Mesenchymal stem cell (in vitro differentiated cells and primary cell): ENCODE measurements at regions not wholly inside any gene's neighbourhood (a gene's known extent, or its start where the extent isn't known, plus 50 kb on each side); places are given as distances from the start of the nearest gene placed in this dataset.

Experiments
- DNase-seq: peaks from one replicate; pipeline ENCODE4 v3.0.0-alpha.2; 2013
- H2AFZ ChIP-seq: one replicate; pipeline ENCODE4 v1.6.1; 2013; ENCODE audit warnings: low read depth, mild to moderate bottlenecking, control low read depth, inconsistent platforms, low read length, moderate library complexity
- H2AK5ac ChIP-seq: 2 replicates; pipeline ENCODE4 v1.6.1; 2013; ENCODE audit warnings: low read length, moderate library complexity, mild to moderate bottlenecking, inconsistent platforms; ENCODE audit not compliant: severe bottlenecking
- H2BK120ac ChIP-seq: one replicate; pipeline ENCODE4 v1.6.1; 2013; ENCODE audit warnings: low read depth, mild to moderate bottlenecking, inconsistent platforms, low read length, moderate library complexity
- H2BK12ac ChIP-seq, 2 experiments: one replicate each; pipeline ENCODE4 v1.6.1; 2013; ENCODE audit warnings: inconsistent platforms in 2 of 2, low read length in 2 of 2, mild to moderate bottlenecking in 2 of 2, moderate library complexity in 2 of 2, control low read depth in 1 of 2
- H2BK15ac ChIP-seq: one replicate; pipeline ENCODE4 v1.6.1; 2013; ENCODE audit warnings: mild to moderate bottlenecking, low read depth, inconsistent platforms; ENCODE audit not compliant: poor library complexity, severe bottlenecking
- H2BK5ac ChIP-seq: 2 replicates; pipeline ENCODE4 v1.6.1; 2013; ENCODE audit warnings: low read depth, mild to moderate bottlenecking, low read length, control low read depth, inconsistent platforms; ENCODE audit not compliant: poor library complexity, severe bottlenecking
- H3K14ac ChIP-seq, 2 experiments: one replicate each; pipeline ENCODE4 v1.6.1; 2013; ENCODE audit warnings: inconsistent platforms in 2 of 2, low read length in 2 of 2, control low read depth in 1 of 2, mild to moderate bottlenecking in 1 of 2, moderate library complexity in 1 of 2
- H3K18ac ChIP-seq, 2 experiments: one replicate each; pipeline ENCODE4 v1.6.1; 2013; ENCODE audit warnings: inconsistent platforms in 2 of 2, low read length in 2 of 2, control low read depth in 1 of 2, low read depth in 1 of 2, mild to moderate bottlenecking in 1 of 2
- H3K23ac ChIP-seq, 2 experiments: one replicate each; pipeline ENCODE4 v1.6.1; 2013; ENCODE audit warnings: inconsistent platforms in 2 of 2, low read length in 2 of 2, mild to moderate bottlenecking in 2 of 2, moderate library complexity in 2 of 2, control low read depth in 1 of 2
- H3K27ac ChIP-seq: 2 replicates; pipeline ENCODE4 v1.5.1; 2013; ENCODE audit warnings: mild to moderate bottlenecking, moderate library complexity, low read length, control low read depth, inconsistent platforms; ENCODE audit not compliant: poor library complexity, severe bottlenecking
- H3K27me3 ChIP-seq, 2 experiments: 2 replicates each; pipeline versions ENCODE4 v1.6.1 to v1.7.0; 2013; ENCODE audit warnings: low read length in 2 of 2, mild to moderate bottlenecking in 2 of 2, moderate library complexity in 2 of 2, control low read depth in 1 of 2, inconsistent platforms in 1 of 2; ENCODE audit not compliant: control insufficient read depth in 1 of 2, insufficient read depth in 1 of 2
- H3K36me3 ChIP-seq, 2 experiments: 2 replicates each; pipeline versions ENCODE4 v1.6.1 to v1.7.0; 2013; ENCODE audit warnings: low read length in 2 of 2, control low read depth in 1 of 2, inconsistent platforms in 1 of 2, low read depth in 1 of 2, mild to moderate bottlenecking in 1 of 2; ENCODE audit not compliant: insufficient read depth in 2 of 2, control insufficient read depth in 1 of 2
- H3K4ac ChIP-seq, 2 experiments: one replicate each; pipeline ENCODE4 v1.6.1; 2013; ENCODE audit warnings: inconsistent platforms in 2 of 2, low read length in 2 of 2, mild to moderate bottlenecking in 2 of 2, moderate library complexity in 2 of 2, control low read depth in 1 of 2, low read depth in 1 of 2
- H3K4me1 ChIP-seq: 2 replicates; pipeline ENCODE4 v1.6.1; 2013; ENCODE audit warnings: low read depth, low read length, control low read depth; ENCODE audit not compliant: control insufficient read depth, insufficient read depth
- H3K4me2 ChIP-seq: 2 replicates; pipeline ENCODE4 v1.6.1; 2013; ENCODE audit warnings: low read length, mild to moderate bottlenecking, inconsistent platforms; ENCODE audit not compliant: poor library complexity, severe bottlenecking
- H3K4me3 ChIP-seq, 2 experiments: 2 replicates each; pipeline versions ENCODE4 v1.5.1 to v1.7.0; 2013; ENCODE audit warnings: low read length in 2 of 2, mild to moderate bottlenecking in 2 of 2, control low read depth in 1 of 2, low read depth in 1 of 2; ENCODE audit not compliant: insufficient read depth in 1 of 2
- H3K79me1 ChIP-seq: replicated peaks from 2 replicates; pipeline ENCODE4 v1.6.1; 2013; ENCODE audit warnings: mild to moderate bottlenecking, control low read depth, low read length, inconsistent platforms; ENCODE audit not compliant: poor library complexity, severe bottlenecking
- H3K9ac ChIP-seq: 2 replicates; pipeline ENCODE4 v1.7.0; 2013; ENCODE audit warnings: mild to moderate bottlenecking, low read length, moderate library complexity
- H3K9me3 ChIP-seq: 2 replicates; pipeline ENCODE4 v1.7.0; 2013; ENCODE audit warnings: mild to moderate bottlenecking, low read length; ENCODE audit not compliant: control insufficient read depth
- H4K8ac ChIP-seq: one replicate; pipeline ENCODE4 v1.6.1; 2013; ENCODE audit warnings: inconsistent platforms, mild to moderate bottlenecking, low read length, moderate library complexity
- H4K91ac ChIP-seq: one replicate; pipeline ENCODE4 v1.6.1; 2013; ENCODE audit warnings: mild to moderate bottlenecking, low read length, inconsistent platforms
- WGBS: methylation state at CpG from one replicate; pipeline ENCODE4 v1.1.7; 2013; ENCODE audit warnings: mixed read lengths; 5-methylcytosine and 5-hydroxymethylcytosine counted together

GRCh38 chr16:59611556-59611955 is 877.4 kb upstream of the GOT2 start:
- Histone ChIP-seq H3K14ac (no peak overlapping the region), H3K4ac (no peak overlapping the region), H2BK120ac (no peak overlapping the region), H3K79me1 (no peaks in the 10 kb centered on the region), H2AFZ (no peak overlapping the region), H3K27me3 (no peaks in the 10 kb centered on the region), H3K18ac (no peak overlapping the region), H3K9ac (no peak overlapping the region), H3K4me3 (no peak overlapping the region), H4K8ac (no peak overlapping the region), H2BK12ac (no peak overlapping the region), H2AK5ac (no peak overlapping the region), H3K4me1 (no peaks in the 10 kb centered on the region), H3K4me2 (no peak overlapping the region), H3K36me3 (no peaks in the 10 kb centered on the region), H3K27ac (no peak overlapping the region), H3K23ac (no peak overlapping the region), H3K9me3 (no peaks in the 10 kb centered on the region), H2BK5ac (no peak overlapping the region), H2BK15ac (no peak overlapping the region), H4K91ac (no peak overlapping the region)
- no peak for DNase-seq
- 100% methylated on average over 2 of the region's 3 CpGs for WGBS

- Histone ChIP-seq H4K8ac (no peak overlapping the region), H3K27ac (no peak overlapping the region), H2BK5ac (no peak overlapping the region), H2BK120ac (no peak overlapping the region), H3K36me3 (no peaks in the 10 kb centered on the region), H3K4me3 (no peak overlapping the region), H4K91ac (no peak overlapping the region), H3K14ac (no peak overlapping the region), H3K9me3 (no peaks in the 10 kb centered on the region), H3K23ac (no peak overlapping the region), H2BK12ac (no peak overlapping the region), H2AK5ac (no peak overlapping the region), H3K79me1 (no peaks in the 10 kb centered on the region), H2BK15ac (no peak overlapping the region), H3K9ac (no peak overlapping the region), H3K4me2 (no peak overlapping the region), H3K4me1 (no peaks in the 10 kb centered on the region), H3K4ac (no peak overlapping the region), H3K18ac (no peak overlapping the region), H2AFZ (no peak overlapping the region), H3K27me3 (no peaks in the 10 kb centered on the region)
- no peak for DNase-seq
- no CpG with 5 or more reads among the region's 2 CpGs for WGBS
These were observed 871.6 kb upstream of the GOT2 start for GRCh38 chr16:59605706-59606105.

- H3K4ac ChIP-seq: no peak overlapping the region
- H3K14ac ChIP-seq: no peak overlapping the region
- H2BK12ac ChIP-seq: no peak overlapping the region
- no peak overlapping the region for H4K91ac ChIP-seq
- H2BK15ac ChIP-seq: no peak overlapping the region
- no peak overlapping the region for H2AFZ ChIP-seq
- no peak overlapping the region for H2AK5ac ChIP-seq
- no peak overlapping the region for H3K18ac ChIP-seq
- H3K9ac ChIP-seq: no peak overlapping the region
- H2BK120ac ChIP-seq: no peak overlapping the region
- no peaks in the 10 kb centered on the region for H3K9me3 ChIP-seq
- no peak for DNase-seq
- H4K8ac ChIP-seq: no peak overlapping the region
- H3K27ac ChIP-seq: no peak overlapping the region
- no peaks in the 10 kb centered on the region for H3K27me3 ChIP-seq
- 100% methylated on average over 1 of the region's 1 CpG for WGBS
- H2BK5ac ChIP-seq: no peak overlapping the region
- H3K4me2 ChIP-seq: no peak overlapping the region
- H3K79me1 ChIP-seq: no peaks in the 10 kb centered on the region
- no peaks in the 10 kb centered on the region for H3K36me3 ChIP-seq
- H3K23ac ChIP-seq: no peak overlapping the region
- H3K4me3 ChIP-seq: no peak overlapping the region
- no peaks in the 10 kb centered on the region for H3K4me1 ChIP-seq
These were observed 870.2 kb upstream of the GOT2 start for GRCh38 chr16:59604354-59604753.

- Histone ChIP-seq H2BK120ac (no peak overlapping the region), H3K4me3 (no peak overlapping the region), H3K14ac (no peak overlapping the region), H2BK15ac (no peak overlapping the region), H2AK5ac (no peak overlapping the region), H3K27ac (no peak overlapping the region), H4K8ac (no peak overlapping the region), H3K4me1 (no peaks in the 10 kb centered on the region), H4K91ac (no peak overlapping the region), H3K18ac (no peak overlapping the region), H3K4me2 (no peak overlapping the region), H2BK12ac (no peak overlapping the region), H3K4ac (no peak overlapping the region), H3K27me3 (no peaks in the 10 kb centered on the region), H3K9ac (no peak overlapping the region), H2AFZ (no peak overlapping the region), H3K23ac (no peak overlapping the region), H2BK5ac (no peak overlapping the region), H3K9me3 (no peaks in the 10 kb centered on the region), H3K36me3 (no peaks in the 10 kb centered on the region), H3K79me1 (no peaks in the 10 kb centered on the region)
- 100% methylated on average over 2 of the region's 2 CpGs for WGBS
- DNase-seq: no peak
These were observed 867.3 kb upstream of the GOT2 start for GRCh38 chr16:59601452-59601851.
